ENCODE measurements at regions not wholly inside any gene's neighbourhood (a gene's known extent, or its start where the extent isn't known, plus 50 kb on each side); places are given as distances from the start of the nearest gene placed in this dataset.
A peak's percentile ranks its signal among the peaks of the same experiment; 100 is the strongest.

- TF ChIP-seq SLC30A9 (CRISPR knock-in tag; IDR thresholded peaks at IDR 0.05) (no peak), PURB (CRISPR knock-in tag; IDR thresholded peaks at IDR 0.05; ENCODE audit: low read depth) (no peak), ZNF696 (CRISPR knock-in tag; conservative IDR thresholded peaks at IDR 0.05) (no peak), ELK1 (CRISPR knock-in tag; IDR thresholded peaks at IDR 0.05) (no peak), NFIC (IDR thresholded peaks at IDR 0.05) (peak; percentile 76), HDAC1 (IDR thresholded peaks at IDR 0.05) (no peak), ZNF57 (CRISPR knock-in tag; IDR thresholded peaks at IDR 0.05) (no peak), MTA1 (IDR thresholded peaks at IDR 0.05; ENCODE audit: borderline replicate concordance) (no peak), DACH1 (IDR thresholded peaks at IDR 0.05; ENCODE audit: partially characterized antibody) (no peak), JUNB (CRISPR knock-in tag; conservative IDR thresholded peaks at IDR 0.05) (no peak), ELF1 (tag; IDR thresholded peaks at IDR 0.05) (peak; percentile 30; the same call in 1 of the 2 replicates), ZBTB8A (IDR thresholded peaks at IDR 0.05; ENCODE audit: partially characterized antibody) (no peak), STAT5B (CRISPR knock-in tag; IDR thresholded peaks at IDR 0.05) (no peak)
- TF ChIP-seq, protein P1, sequence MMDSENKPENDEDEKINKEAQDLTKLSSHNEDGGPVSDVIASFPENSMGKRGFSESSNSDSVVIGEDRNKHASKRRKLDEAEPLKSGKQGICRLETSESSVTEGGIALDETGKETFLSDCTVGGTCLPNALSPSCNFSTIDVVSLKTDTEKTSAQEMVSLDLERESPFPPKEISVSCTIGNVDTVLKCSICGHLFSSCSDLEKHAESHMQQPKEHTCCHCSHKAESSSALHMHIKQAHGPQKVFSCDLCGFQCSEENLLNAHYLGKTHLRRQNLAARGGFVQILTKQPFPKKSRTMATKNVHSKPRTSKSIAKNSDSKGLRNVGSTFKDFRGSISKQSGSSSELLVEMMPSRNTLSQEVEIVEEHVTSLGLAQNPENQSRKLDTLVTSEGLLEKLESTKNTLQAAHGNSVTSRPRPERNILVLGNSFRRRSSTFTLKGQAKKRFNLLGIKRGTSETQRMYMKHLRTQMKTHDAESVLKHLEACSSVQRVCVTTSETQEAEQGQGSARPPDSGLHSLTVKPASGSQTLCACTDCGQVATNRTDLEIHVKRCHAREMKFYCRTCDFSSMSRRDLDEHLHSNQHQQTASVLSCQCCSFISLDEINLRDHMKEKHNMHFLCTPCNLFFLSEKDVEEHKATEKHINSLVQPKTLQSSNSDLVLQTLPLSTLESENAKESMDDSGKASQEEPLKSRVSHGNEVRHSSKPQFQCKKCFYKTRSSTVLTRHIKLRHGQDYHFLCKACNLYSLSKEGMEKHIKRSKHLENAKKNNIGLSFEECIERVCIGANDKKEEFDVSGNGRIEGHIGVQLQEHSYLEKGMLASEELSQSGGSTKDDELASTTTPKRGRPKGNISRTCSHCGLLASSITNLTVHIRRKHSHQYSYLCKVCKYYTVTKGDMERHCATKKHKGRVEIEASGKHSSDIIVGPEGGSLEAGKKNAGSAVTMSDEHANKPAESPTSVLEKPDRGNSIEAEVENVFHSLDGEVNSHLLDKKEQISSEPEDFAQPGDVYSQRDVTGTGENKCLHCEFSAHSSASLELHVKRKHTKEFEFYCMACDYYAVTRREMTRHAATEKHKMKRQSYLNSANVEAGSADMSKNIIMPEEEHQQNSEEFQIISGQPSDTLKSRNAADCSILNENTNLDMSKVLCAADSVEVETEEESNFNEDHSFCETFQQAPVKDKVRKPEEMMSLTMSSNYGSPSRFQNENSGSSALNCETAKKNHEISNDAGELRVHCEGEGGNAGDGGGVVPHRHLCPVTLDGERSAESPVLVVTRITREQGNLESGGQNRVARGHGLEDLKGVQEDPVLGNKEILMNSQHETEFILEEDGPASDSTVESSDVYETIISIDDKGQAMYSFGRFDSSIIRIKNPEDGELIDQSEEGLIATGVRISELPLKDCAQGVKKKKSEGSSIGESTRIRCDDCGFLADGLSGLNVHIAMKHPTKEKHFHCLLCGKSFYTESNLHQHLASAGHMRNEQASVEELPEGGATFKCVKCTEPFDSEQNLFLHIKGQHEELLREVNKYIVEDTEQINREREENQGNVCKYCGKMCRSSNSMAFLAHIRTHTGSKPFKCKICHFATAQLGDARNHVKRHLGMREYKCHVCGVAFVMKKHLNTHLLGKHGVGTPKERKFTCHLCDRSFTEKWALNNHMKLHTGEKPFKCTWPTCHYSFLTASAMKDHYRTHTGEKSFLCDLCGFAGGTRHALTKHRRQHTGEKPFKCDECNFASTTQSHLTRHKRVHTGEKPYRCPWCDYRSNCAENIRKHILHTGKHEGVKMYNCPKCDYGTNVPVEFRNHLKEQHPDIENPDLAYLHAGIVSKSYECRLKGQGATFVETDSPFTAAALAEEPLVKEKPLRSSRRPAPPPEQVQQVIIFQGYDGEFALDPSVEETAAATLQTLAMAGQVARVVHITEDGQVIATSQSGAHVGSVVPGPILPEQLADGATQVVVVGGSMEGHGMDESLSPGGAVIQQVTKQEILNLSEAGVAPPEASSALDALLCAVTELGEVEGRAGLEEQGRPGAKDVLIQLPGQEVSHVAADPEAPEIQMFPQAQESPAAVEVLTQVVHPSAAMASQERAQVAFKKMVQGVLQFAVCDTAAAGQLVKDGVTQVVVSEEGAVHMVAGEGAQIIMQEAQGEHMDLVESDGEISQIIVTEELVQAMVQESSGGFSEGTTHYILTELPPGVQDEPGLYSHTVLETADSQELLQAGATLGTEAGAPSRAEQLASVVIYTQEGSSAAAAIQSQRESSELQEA (IDR thresholded peaks at IDR 0.05; ENCODE audit: low read depth) = no peak
- TF ChIP-seq, protein P2, sequence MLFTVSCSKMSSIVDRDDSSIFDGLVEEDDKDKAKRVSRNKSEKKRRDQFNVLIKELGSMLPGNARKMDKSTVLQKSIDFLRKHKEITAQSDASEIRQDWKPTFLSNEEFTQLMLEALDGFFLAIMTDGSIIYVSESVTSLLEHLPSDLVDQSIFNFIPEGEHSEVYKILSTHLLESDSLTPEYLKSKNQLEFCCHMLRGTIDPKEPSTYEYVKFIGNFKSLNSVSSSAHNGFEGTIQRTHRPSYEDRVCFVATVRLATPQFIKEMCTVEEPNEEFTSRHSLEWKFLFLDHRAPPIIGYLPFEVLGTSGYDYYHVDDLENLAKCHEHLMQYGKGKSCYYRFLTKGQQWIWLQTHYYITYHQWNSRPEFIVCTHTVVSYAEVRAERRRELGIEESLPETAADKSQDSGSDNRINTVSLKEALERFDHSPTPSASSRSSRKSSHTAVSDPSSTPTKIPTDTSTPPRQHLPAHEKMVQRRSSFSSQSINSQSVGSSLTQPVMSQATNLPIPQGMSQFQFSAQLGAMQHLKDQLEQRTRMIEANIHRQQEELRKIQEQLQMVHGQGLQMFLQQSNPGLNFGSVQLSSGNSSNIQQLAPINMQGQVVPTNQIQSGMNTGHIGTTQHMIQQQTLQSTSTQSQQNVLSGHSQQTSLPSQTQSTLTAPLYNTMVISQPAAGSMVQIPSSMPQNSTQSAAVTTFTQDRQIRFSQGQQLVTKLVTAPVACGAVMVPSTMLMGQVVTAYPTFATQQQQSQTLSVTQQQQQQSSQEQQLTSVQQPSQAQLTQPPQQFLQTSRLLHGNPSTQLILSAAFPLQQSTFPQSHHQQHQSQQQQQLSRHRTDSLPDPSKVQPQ (CRISPR knock-in tag; IDR thresholded peaks at IDR 0.05; ENCODE audit: borderline replicate concordance) = no peak
These were observed 79.3 kb downstream of the SDC1 start (continued) for GRCh38 chr2:20145497-20146193.

Measured in K562 (cell line).